ENCODE measurements at regions not wholly inside any gene's neighbourhood (a gene's known extent, or its start where the extent isn't known, plus 50 kb on each side); places are given as distances from the start of the nearest gene placed in this dataset.

DNA sequence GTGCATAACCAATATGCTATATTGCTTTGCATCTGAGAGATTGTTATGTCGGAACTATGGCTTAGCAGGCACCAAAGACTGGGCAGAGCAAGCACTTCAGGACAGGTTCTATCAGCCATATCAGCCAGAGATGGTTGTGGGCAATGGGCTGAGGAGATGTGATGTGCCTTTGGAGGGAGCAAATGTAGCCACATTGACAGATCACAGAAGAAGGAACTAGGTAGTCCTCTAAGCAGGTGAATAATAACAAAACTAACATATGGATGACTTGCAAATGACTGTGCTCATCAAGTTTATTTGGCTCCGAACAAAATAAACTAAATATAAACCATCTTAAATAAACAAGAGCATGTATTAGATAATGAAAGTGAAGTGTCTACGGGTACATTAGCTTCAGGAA lies 291.7 kb downstream of the RMST start:
- DNase-seq (ENCODE audit: low spot score) (no peak), ATAC-seq (ENCODE audit: insufficient number of reproducible peaks, low FRiP score, low read depth) (no peak)
- peaks cover 0 to 26% of the 10 kb centered on the region in 2 donors for H3K4me1 ChIP-seq (ENCODE audit: control insufficient read depth in 1 of 2, low read depth in 2 of 2)
- H3K9me3 ChIP-seq, result no peaks in the 10 kb centered on the region
- H3K27me3 ChIP-seq (replicated peaks; ENCODE audit: insufficient read depth), result no peaks in the 10 kb centered on the region
- no peaks in the 10 kb centered on the region for H3K36me3 ChIP-seq
- TF ChIP-seq, protein P1, sequence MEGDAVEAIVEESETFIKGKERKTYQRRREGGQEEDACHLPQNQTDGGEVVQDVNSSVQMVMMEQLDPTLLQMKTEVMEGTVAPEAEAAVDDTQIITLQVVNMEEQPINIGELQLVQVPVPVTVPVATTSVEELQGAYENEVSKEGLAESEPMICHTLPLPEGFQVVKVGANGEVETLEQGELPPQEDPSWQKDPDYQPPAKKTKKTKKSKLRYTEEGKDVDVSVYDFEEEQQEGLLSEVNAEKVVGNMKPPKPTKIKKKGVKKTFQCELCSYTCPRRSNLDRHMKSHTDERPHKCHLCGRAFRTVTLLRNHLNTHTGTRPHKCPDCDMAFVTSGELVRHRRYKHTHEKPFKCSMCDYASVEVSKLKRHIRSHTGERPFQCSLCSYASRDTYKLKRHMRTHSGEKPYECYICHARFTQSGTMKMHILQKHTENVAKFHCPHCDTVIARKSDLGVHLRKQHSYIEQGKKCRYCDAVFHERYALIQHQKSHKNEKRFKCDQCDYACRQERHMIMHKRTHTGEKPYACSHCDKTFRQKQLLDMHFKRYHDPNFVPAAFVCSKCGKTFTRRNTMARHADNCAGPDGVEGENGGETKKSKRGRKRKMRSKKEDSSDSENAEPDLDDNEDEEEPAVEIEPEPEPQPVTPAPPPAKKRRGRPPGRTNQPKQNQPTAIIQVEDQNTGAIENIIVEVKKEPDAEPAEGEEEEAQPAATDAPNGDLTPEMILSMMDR (IDR thresholded peaks at IDR 0.05), result no peak
- no peak overlapping the region for H3K27ac ChIP-seq
- H3K4me3 ChIP-seq, result no peak overlapping the region

DNA sequence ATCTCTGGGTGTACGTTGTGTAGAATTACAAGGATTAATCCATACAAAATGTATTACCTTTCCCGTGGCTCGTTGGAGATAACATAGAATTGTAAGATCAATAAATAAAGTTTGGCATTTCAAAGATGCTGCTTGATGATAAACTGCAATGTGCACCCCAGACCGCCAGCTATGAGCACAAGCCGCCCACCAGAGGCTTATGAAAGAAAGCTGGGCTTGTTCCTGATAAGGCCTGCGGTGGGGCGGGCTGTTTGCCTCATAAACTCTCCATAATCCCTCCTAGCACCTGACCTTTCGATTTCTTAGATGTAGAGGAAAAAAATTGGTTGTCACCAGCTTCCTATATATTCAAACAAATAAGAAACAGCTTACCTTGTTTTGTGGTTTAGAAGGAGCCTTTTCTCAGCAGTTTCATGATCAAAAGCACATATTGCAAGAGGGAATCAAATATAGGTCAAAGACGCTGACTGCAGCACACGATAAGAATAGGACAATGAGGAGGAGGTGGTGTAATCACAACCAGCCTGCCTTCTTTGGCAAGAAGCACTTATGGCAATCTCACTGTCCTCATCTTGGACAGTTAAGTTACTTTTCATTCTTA lies 293.6 kb downstream of the RMST start:
- ATAC-seq (ENCODE audit: insufficient number of reproducible peaks, low FRiP score, low read depth), result no peak

DNA sequence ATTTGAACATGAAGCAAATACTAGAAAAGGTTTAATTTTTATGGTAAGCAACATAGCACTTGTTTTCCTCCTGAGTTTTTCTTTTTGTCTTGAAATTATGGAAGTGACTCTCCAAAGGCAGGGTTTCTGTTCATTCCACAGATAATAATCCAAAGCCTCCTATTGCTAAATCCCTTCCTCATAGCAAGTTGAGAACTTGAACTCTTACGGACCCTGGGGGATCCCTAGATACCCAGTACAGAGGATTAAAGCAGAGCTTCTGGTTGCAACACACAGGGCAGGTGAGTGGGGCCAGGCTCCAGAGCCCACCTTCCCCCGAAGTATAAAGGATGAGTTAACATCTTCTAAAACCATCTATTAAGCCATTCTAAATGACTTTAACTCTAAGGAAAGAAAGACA lies 294.1 kb downstream of the RMST start:
- DNase-seq (ENCODE audit: low spot score) (no peak), ATAC-seq (ENCODE audit: insufficient number of reproducible peaks, low FRiP score, low read depth) (no peak)
- peak overlapping the region; percentile 59 to 62 for H3K27ac ChIP-seq

More for the DNA sequence above, 293.6 kb downstream of the RMST start:
- Histone ChIP-seq H3K27ac (peak overlapping the region in 1 of 2 donors; percentile 62), H3K27me3 (replicated peaks; ENCODE audit: insufficient read depth) (no peaks in the 10 kb centered on the region), H3K9me3 (no peaks in the 10 kb centered on the region), H3K4me1 (ENCODE audit: control insufficient read depth in 1 of 2, low read depth in 2 of 2) (peaks cover 0 to 34% of the 10 kb centered on the region in 2 donors), H3K36me3 (no peaks in the 10 kb centered on the region), H3K4me3 (no peak overlapping the region)
- DNase-seq (ENCODE audit: low spot score), result no peak
- TF ChIP-seq, protein P1 (IDR thresholded peaks at IDR 0.05), result no peak

DNA sequence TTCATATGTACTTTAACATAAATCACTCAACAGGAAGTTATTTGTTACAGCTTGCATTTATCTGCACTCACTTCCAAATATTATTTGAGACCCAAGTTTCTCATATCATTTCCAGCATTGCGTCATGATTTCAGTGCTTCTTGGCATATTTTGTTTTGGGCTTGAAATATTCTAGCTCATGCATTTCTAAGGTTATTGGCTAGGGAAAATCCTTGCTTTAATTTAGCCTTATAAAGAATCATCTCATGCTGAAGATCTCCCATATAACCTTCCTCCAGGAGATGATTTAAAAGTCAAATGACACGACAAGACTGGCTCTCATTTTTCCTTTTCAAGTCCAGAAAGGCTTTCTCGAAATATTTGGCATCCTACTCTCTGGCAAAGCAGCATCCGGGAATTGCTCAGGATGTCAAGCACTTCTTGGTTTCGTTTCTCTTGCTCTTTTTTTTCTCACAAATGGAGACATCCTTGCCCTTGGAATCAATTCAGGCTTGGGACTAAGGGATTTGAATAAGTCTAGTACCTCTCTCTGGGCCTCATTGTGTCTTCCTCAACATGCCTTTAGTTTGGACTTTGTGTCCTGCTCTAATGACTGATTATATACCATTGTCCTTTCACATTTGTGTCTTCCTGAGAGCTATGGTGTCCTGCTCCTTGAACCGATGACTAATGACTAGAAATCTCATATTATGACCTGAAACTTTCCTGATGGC lies 295.0 kb downstream of the RMST start:
- Histone ChIP-seq H3K4me3 (peak overlapping the region; percentile 23), H3K36me3 (no peaks in the 10 kb centered on the region), H3K9me3 (no peaks in the 10 kb centered on the region), H3K4me1 (ENCODE audit: control insufficient read depth in 1 of 2, low read depth in 2 of 2) (peaks cover 0 to 39% of the 10 kb centered on the region in 2 donors), H3K27ac (peak overlapping the region; percentile 59 to 62), H3K27me3 (replicated peaks; ENCODE audit: insufficient read depth) (no peaks in the 10 kb centered on the region)
- ATAC-seq (ENCODE audit: insufficient number of reproducible peaks, low FRiP score, low read depth) (no peak), DNase-seq (ENCODE audit: low spot score) (no peak)
- TF ChIP-seq, protein P1 (IDR thresholded peaks at IDR 0.05), result no peak

More for the DNA sequence above, 294.1 kb downstream of the RMST start:
- no peaks in the 10 kb centered on the region for H3K27me3 ChIP-seq (replicated peaks; ENCODE audit: insufficient read depth)
- H3K9me3 ChIP-seq, result no peaks in the 10 kb centered on the region
- H3K4me1 ChIP-seq (ENCODE audit: control insufficient read depth in 1 of 2, low read depth in 2 of 2), result peaks cover 0 to 34% of the 10 kb centered on the region in 2 donors
- H3K36me3 ChIP-seq, result no peaks in the 10 kb centered on the region
- no peak overlapping the region for H3K4me3 ChIP-seq
- TF ChIP-seq, protein P1 (IDR thresholded peaks at IDR 0.05), result no peak

DNA sequence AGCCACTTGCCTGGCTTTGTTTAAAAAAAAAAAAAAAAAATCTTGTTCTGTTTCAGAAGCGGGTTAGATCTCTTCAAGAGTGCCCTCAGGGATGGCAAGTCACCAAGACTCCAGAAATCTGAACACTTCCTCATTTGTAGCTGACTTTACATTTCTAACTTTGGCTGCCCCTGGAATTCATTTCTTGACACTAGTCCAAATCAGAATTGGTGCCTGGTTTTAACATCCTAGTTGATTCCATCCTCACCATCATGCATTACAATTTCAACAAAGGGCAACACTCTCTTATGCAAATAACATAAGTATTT lies 295.5 kb downstream of the RMST start:
- TF ChIP-seq, protein P1 (IDR thresholded peaks at IDR 0.05), result no peak
- peak overlapping the region; percentile 23 for H3K4me3 ChIP-seq
- H3K9me3 ChIP-seq, result no peaks in the 10 kb centered on the region
- H3K27me3 ChIP-seq (replicated peaks; ENCODE audit: insufficient read depth), result no peaks in the 10 kb centered on the region
- H3K36me3 ChIP-seq, result no peaks in the 10 kb centered on the region
- DNase-seq (ENCODE audit: low spot score) (no peak), ATAC-seq (ENCODE audit: insufficient number of reproducible peaks, low FRiP score, low read depth) (no peak)
- peaks cover 0 to 39% of the 10 kb centered on the region in 2 donors for H3K4me1 ChIP-seq (ENCODE audit: control insufficient read depth in 1 of 2, low read depth in 2 of 2)
- H3K27ac ChIP-seq, result peak overlapping the region; percentile 59 to 62
